ENCODE measurements at regions not wholly inside any gene's neighbourhood (a gene's known extent, or its start where the extent isn't known, plus 50 kb on each side); places are given as distances from the start of the nearest gene placed in this dataset.
"Not testable (repeated sequence)": the region's sequence is repeated elsewhere in the genome, so short reads cannot be mapped to it uniquely, and the experiment has no call there.

DNA sequence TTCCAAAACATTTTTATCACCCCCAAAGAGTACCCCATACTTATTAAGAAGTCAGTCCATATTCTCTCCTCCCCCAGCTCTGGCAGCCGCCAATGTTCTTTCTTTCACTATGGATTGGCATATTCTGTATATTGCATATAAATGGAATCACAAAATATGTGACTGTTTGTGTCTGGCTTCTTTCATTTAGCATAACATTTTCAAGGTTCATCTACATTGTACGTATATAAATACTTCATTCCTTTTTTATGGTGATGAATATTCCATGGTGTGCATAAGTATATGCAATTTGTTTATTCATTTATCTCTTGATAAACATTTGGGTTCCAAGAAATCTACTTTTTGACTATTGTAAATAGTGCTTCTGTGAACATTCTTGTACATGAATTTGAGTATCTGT is 653.1 kb downstream of the XPNPEP1 start:
- no peak for DNase-seq

DNA sequence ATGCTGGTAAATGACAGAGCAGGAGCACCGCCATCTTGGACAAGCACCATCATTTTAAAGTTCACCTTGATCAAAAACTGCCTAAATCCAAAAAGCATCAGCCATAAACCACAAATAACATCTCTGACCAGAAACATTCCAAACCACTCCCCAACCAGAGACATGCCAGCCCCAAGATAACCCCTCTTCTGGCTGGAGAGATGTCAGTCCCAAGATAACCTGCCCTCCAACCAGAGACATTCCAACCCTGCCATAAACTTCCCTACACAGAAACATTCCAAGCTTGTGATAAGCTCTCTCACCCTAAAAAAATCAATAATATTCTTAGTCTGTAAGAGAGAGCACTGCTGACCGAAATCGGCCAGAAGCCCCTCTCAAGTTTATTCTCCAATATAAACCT is 659.3 kb downstream of the XPNPEP1 start:
- DNase-seq, result no peak

DNA sequence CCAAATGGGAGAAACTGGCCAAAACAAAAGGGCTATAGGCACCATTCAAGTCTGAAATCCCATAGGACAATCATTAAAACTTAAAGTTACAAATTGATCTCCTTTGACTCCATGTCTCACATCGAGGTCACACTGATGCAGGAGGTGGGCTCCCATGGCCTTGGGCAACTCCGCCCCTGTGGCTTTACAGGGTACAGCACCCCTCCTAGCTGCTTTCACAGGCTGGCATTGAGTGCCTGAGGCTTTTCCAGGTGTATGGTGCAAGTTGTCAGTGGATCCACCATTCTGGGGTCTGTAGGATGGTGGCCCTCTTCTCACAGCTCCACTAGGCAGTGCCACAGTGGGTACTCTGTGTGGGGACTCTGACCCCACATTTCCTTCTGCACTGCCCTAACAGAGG is 662.1 kb downstream of the XPNPEP1 start:
- no peak for DNase-seq

DNA sequence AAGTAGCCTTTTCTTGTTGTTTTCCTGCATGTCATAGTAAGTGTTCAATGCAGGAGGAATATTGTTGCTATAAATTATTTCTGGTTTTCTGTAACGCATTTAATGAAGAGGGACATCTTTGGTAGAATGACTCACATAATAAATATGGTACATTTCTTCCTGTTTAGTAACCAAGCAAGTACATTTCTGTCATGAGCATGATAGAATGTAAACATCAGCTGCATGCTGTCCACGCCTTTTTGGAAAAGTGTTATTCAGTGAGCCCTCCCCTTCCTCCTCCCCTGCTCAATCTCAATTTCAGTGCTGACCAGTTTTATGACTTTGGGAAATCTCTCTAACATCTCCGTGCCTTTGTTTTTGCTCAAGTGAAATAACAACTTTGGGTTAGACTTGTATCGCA is 664.0 kb downstream of the XPNPEP1 start:
- DNase-seq, result no peak

DNA sequence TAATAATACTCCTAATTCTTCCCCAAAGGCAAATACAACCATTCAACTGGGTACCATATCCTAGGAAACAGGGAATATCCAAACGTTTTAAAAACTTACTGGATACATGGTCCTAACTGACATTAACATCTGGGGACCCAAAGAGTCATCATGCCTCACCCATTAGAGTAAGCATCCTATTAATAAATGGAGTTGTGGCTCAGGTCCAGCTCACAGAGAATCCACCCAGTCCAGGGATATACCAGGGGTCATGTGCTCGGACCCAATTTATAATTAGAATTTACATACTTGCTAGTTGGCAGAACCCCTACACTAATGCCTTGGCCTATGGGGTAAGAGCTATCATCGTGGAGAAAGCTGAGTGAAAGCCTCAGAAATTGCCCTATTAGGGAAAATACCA is 670.0 kb downstream of the XPNPEP1 start:
- no peak for DNase-seq

DNA sequence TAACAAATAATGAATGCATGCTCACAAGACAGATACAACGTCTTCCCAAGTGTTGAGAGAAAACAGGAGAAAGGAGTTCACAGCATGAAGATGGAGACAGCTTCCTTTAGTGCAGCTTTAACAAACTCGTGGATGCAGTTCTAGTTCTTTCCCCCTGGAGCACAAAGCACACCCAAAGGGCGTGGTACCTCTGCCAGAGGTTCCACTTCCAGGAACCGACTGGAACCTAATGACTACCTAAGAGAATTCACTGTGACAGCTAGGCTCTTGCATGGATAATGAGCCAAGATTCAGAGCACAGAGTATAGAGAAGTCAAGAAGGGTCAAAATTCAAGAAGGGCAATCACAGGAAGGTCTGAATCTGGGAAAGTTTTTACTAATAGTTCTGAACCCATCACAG is 673.2 kb downstream of the XPNPEP1 start:
- no peak for DNase-seq

DNA sequence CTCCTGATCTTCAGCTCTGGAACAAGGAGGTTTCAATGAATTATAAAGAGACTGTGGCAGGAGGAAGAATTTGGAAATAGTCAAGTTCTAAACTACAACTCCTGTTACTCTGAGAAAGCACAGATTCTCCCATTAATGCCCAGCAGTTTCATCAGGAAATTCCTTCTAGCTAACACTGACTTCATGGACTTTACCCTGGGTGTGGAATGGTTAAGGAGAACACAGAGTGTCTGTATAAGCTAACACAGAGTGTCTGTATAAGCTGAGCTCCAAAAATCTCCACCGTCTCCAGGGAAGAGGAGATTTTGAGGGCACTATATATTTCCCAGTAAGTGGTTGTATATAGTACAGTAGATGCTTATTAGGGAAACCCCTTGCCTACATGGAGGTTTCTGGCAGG is 675.5 kb downstream of the XPNPEP1 start:
- DNase-seq, result no peak

DNA sequence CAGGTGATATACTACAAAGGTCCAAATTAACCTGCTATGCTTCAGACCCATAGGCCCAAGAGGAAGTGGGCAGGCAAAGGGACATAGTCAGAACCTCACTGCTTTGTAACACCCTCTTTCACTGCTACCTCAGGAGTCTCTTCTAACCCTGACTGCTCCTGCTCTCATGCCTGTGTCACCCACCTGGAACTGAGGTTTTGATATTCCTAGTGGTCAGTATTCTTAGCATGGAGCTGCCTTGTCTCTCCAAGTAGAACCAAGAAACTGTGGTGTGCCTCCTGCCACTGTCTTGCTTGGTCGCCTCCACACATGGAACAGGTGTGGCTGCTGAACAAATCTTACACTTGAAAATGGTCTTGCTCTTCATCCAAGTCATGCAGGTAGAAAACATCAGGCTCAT is 677.5 kb downstream of the XPNPEP1 start:
- no peak for DNase-seq

DNA sequence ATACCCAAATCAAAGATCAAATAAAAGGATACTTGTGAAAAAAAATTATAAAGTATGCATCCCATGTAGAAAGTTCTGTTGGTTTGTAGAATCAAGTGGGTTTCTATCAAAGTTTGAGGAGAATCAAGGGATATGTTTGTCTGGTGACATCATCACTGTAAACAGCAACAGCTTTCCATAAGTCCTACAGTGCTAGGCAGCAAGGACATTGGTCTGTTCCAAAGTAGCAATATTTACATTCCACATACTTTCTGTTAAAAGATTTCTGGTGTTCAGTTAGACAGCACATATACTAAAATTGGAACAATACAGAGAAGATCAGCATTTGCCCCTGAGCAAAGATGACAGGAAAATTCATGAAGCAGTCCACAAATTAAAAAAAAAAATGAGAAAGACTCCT is 683.9 kb downstream of the XPNPEP1 start:
- no peak for DNase-seq

DNA sequence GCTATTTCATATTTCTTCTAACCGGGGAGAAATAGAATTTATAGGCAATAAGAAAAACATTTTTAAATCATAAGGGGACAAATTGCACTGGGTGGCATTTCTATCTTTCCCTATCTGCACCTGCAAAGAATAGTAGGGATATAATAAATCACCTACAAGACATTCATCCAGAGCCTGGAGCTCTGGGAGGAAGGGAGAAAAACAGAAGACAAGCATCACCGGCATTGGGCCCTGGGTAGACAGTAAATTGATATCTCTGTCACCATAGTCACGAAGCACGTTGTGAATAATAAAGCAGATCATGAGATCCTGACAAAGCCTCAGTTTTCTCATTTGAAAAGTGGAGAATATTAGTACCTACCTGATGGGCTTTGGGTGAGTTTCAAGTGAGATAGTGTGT is 685.6 kb downstream of the XPNPEP1 start:
- DNase-seq, result no peak

DNA sequence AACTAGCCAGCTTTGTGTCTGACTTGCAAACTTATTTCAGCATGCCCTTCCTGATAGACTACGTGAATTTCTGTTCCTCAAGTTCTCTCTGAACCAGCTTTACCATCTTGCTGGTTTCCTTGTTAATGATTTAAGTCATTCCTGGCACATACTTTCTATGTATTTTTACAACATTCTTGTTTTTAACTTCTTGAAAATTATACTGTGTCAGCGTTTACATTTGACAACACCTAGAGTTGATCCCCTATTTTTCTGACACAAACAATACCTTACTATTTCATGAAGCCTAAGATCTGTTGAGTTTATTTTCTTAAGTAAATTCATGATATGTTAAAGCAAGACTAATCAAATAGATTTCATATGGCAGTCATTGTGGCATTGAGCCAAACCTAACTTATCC is 686.3 kb downstream of the XPNPEP1 start:
- DNase-seq, result no peak

DNA sequence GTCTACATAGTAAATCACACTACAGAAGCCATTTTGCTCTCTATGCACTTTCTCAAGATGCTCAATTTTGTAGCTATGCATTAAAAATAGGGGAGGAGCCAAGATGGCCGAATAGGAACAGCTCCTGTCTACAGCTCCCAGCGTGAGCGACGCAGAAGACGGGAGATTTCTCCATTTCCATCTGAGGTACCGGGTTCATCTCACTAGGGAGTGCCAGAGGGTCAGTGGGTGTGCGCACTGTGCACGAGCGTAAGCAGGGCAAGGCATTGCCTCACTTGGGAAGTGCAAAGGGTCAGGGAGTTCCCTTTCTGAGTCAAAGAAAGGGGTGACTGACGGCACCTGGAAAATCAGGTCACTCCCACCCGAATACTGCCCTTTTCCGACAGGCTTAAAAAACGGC is 699.8 kb downstream of the XPNPEP1 start:
- not testable (repeated sequence) for DNase-seq

DNA sequence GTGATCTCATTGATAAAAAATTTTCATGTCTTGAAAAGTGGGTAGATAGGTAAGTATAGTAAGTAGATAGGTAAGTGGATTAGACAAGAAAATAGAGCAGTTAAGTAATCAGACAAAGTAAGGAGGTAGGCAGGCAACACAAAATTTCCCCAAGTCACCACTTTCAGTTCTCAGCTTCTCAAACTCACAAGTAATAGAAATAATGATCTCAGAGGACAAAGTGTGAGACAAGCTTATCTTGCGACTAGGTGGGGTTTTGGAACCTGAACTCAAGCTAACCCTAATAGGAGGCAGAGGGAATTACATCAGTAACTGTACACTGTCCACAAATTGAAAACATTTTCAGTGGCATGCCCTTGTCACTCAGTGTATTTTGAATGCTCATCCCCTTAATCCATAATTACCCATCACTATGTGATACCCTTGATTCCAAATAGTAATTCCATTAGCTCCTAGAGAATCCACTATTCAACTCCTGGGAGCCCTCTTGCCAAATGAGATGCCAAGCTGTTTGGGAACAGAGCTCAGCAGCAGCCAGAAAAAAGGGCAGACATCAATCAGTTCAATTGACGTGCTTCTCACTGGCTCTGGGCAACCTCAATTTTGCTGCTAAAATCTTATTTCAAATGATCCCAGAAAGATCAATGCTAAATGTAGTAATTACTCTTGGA is 703.2 kb downstream of the XPNPEP1 start:
- no peak for DNase-seq

DNA sequence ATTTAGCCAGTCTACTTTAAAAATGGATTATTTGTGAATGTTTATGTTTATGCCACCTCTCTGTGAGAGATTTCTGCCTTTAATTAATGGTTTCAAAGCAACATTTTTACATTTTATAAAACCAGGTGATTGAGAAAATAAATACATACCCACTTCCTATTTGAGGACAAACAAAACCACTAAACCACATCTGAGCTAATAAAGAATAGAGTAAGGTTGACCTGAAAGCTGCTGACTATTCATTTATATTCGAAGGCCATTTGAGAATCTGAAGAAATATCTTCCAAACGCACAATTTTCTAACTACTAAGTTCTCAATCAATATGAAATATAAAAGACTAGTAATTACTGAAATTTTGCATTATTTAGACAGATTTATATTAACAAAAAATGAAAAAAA is 705.1 kb downstream of the XPNPEP1 start:
- DNase-seq, result no peak

DNA sequence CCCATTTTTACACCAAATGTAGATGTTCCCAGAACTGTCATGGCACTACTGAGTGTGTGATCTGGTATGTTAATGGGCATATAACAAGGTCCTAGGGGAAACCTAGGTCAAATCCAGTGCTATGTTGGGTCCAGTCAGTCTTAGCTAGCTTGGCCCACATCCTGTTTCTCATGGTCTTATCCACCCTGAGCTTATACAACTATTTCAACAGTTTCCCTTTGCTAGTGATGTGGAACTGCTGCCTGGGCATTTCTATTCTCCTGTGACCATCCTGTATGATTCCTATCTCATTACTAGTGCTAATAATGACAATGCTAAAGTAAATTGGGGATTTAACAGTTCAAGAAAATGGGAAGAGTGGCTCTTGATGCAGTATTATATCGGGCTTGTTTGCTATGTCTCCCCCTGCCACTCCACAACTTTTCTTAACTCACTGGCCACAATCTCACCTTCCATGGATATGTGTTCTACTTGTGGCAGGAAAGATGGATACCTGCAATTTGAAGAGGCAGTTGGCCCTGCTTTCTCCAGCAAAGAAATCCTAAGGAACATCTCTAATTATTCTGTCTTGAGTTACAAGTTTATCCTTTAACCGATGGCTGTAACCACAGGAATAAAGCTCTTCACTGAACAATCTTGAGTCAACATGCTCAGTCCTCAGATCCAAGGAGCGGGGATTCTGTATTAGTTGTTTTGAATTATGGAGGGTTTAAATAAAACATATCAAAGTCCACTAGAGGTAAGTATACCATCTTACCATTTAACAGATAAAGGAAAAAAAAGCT is 707.8 kb downstream of the XPNPEP1 start:
- no peak for DNase-seq

DNA sequence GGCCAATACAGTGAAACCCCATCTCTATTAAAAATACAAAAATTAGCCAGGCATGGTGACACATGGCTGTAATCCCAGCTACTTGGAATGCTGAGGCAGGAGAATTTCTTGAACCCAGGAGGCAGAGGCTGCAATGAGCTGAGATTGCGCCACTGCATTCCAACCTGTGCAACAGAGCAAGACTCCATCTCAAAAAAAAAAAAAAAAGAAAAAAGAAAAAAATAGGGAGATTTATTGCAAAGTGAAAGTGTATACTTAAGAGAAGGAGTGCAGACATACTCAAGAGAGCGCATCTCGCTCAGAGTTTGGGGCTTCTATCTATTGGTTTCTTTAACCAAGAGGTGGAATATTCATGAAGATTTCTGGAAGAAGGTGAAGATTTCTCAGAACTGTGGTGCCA is 708.4 kb downstream of the XPNPEP1 start:
- DNase-seq, result not testable (repeated sequence)

DNA sequence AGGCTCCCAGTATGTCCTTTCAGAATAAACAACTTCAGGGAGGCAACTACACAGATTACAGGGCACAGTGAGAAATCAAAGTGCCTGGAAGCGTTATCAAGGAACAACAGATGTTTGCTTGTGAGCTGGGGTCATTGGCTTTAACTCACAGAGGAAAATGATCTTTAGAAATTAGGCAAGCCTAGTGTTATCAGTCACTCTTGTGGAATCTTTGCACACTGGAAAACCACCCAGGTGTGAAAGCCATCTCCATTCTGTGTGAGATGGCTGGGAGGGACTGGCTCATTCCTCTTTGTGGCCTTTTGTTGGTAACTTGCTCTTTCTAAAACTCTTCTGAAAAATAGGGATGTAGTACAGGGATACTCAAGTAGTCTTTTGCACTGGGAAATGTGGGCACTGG is 716.0 kb downstream of the XPNPEP1 start:
- no peak for DNase-seq

DNA sequence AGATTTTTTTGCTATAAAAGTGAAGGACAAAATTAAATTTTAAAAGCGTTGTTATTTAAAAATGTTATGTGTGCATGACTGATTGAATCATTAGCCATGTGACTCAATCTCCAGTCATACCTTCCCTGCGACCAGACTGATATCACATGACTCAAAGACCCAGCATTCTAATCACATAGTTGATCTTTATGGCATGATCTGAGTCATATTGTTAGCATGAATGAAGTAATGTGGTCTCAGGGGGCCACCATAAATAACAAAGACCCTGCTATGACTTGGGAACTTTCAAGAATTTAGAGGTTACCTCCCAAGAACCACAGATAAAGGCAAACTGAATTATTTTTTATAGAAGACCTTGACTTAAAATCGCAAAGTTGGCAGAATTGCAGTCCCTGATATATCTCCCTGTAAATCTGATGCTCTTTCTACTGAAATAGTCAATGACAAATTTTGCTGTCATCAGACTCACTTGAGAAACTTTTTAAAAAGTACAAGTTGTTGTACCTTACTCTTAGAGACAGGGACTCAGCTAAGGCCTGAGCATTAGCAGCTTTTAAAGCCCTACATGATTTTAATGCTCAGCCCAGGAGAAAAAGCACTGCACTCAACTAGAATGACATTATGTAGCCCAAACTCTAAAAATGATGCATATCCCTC is 717.3 kb downstream of the XPNPEP1 start:
- no peak for DNase-seq

DNA sequence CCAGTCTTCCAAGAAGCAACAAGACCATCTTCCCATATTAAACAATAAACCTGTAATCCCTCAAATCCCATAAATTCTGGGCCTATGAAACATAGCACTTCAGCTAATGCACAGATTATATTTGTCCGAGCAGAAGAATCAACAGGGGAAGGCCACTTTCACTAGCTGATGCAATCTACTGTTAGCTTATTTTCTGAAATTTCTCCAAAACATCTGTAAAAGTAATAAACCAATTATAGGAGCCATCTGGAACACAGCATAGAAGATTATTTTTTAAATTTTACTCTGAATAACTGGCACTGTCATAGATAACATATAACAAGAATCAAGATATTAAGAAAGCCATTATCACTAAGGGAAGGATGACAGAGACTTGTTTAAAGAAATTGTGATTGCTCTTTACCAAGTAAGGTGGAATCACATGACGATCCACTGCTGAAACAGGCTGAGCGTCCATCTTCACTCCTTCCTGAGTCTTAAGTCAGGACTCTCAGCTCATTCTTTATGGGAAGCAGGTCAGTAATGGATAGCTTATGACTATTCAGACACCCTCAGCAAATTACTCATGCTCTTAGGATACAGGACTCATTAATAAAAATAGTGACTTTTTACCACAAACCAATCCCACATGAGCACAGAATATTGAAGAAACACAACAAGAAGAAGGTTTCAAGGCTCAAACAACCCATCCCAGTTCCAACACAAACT is 719.5 kb downstream of the XPNPEP1 start:
- no peak for DNase-seq

DNA sequence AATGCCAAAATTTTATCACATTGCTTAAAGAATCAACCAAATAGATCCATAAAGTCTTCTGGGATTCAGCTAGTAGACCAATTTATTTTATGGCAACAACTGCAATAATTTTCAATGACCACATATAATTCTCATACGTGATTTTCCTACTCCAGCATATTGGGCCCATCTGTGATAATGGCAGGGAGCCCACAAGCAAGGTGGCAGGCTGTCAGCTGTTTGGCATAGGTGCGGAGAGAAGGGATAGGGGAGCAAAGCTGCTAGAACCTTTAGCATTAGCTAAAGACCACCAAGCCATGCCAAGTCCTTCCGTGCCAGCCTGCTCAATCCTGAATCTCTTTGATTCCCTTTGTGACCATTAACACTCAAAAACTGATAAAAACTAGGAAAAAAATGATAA is 721.2 kb downstream of the XPNPEP1 start:
- DNase-seq, result no peak

DNA sequence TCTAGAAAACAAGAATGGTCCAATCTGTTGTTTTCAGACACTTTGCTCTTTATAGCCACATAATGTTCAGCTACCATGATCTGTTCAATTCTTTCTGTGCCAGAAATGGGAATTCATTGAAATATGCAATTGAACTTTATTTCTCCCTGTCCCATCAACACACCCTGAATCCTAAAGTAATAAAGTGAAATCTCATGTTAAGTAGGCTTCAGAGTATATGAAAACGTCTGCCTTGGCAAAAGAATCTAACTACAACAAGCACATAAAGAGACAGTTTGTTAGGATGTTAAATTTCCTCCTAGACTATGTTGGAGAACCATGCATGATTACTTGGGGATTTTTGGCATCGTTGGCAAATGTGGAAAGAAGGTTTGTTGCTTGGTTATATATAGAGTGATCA is 722.7 kb downstream of the XPNPEP1 start:
- no peak for DNase-seq

DNA sequence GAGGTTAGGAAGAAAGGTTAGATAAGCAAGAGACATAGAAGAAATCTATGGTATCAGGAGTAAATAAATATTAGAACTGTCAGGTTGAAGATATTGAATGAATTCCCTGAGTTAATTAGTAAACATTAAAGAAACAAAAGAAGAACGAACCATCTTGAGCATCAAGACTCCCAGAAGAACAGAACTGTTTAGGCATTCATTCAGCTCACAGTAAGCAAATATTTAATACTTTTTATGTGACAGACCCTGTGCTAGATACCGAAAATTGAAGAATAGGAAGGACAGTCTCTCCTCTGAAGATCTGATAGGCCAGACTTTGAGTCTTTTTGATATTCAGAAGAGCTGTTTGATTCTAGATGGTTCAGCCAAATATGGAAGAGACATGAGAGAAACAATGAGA is 731.5 kb downstream of the XPNPEP1 start:
- DNase-seq, result no peak

DNA sequence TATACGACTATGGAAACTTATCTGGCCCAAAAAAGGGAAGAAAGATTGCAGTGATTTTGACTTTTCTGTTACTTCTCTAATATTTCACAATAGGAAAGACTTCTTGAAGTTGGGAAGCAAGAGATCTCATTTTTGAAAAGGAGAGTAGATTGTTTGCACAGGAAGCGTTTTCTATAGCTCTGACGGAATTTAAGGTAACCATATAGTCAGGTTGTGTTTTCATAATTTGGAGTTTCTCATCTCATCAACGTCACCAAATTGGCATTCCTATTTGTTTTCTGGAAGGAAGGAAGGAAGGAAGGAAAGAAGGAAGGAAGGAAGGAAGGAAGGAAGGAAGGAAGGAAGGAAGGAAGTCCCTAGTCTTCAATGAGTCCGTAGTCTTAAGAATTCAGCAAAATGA is 732.0 kb downstream of the XPNPEP1 start:
- DNase-seq, result no peak

DNA sequence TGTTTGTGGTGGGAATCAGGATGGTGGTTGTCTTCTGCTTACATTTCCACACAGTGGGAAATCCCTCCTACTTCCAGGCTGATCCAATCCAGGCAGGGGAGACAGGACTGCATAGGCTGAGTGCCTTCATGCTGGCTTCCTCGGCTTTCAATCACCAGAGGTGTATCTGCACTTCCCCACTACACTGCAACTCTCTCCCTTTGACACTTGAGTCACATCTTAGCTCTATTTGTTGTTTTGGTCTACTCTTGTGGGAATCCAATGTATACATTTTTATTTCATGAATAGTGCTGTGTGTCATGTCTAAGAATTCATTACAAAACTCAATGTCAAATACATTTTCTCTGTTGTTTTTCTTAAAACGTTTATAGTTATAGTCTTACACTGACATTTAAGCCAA is 735.6 kb downstream of the XPNPEP1 start:
- DNase-seq, result no peak

Measured in NCI-H1092 (cell line).